Activated CD4-positive, alpha-beta T cell treated with anti-CD3 and anti-CD28 coated beads, Interleukin-2, amount 10 ng/mL, durations not matched to agents 24 days and 14 days (primary cell): ENCODE measurements at regions not wholly inside any gene's neighbourhood (a gene's known extent, or its start where the extent isn't known, plus 50 kb on each side); places are given as distances from the start of the nearest gene placed in this dataset.

Experiments used
- DNase-seq: peaks from one replicate; pipeline ENCODE4 v3.0.0; 2022
- H3K27ac Mint-ChIP-seq: one replicate; pipeline ENCODE4 v1.8.0; 2022; ENCODE audit warnings: mild to moderate bottlenecking, mixed read lengths
- H3K27me3 Mint-ChIP-seq: one replicate; pipeline ENCODE4 v1.8.0; 2022; ENCODE audit warnings: mixed read lengths
- H3K36me3 Mint-ChIP-seq: one replicate; pipeline ENCODE4 v1.8.0; 2022; ENCODE audit warnings: low read depth, mild to moderate bottlenecking, mixed read lengths
- H3K4me1 Mint-ChIP-seq: one replicate; pipeline ENCODE4 v1.8.0; 2021; ENCODE audit warnings: mixed read lengths
- H3K4me3 Mint-ChIP-seq: one replicate; pipeline ENCODE4 v1.8.0; 2022; ENCODE audit warnings: mild to moderate bottlenecking, moderate library complexity, mixed read lengths
- H3K9me3 Mint-ChIP-seq: one replicate; pipeline ENCODE4 v1.8.0; 2021; ENCODE audit warnings: mixed read lengths
- intact Hi-C: fragments of 100-400 bp; cut with micrococcal nuclease; formaldehyde crosslinking; loops from one replicate; pipeline ENCODE4 v1.15.1; 2023

DNA sequence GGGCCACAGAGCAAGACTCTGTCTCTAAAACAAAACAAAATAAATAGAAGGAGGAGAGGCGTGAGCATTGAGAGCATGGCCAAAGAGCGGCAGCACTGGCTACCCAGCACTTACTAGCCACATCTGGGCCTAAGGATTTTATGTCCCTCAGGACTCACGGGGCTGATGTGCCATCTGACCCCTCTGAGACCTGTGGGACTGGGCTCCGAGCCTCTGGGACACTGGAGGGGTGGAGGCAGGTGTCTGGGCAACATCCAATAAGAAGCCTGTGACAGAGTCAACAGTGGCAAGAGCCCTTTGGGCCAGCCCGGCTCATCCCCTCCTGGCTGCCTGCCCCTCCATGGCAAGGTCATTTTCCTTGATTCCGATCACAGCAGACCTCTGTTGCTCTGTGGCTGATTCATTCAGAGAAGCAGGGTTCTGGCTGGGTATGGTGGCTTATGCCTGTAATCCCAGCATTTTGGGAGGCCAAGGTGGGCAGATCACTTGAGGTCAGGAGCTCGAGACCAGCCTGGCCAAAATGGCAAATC, 60.7 kb downstream of the RRM2 start:
- no peak overlapping the region for H3K4me3 Mint-ChIP-seq
- no peak for DNase-seq
- no peaks in the 10 kb centered on the region for H3K4me1 Mint-ChIP-seq
- H3K27me3 Mint-ChIP-seq: no peaks in the 10 kb centered on the region
- H3K27ac Mint-ChIP-seq: no peak overlapping the region
- intact Hi-C loops: no loop called here
- peaks cover 36% of the 10 kb centered on the region for H3K36me3 Mint-ChIP-seq
- peaks cover 6% of the 10 kb centered on the region for H3K9me3 Mint-ChIP-seq

DNA sequence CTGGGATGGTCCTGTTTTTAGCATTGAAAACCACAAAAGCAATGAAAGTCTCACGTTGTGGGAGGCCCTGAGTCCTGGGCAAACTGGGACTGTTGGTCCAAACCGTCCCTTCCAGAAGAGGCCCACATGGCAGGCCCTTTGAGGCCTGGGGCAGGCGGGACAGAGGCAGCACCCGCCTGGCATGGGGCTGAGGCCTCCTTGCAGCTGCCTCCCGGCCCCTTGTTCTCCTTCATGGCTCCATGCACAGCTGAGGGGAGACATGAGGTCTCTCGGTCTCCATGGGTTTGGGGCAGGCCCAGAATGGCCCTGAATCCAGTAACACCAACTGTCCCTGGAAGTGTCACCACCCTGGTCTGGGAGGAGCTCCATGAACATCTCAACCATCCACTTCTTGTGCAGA, 61.9 kb downstream of the RRM2 start:
- H3K9me3 Mint-ChIP-seq: peaks cover 6% of the 10 kb centered on the region
- H3K4me3 Mint-ChIP-seq: no peak overlapping the region
- no peaks in the 10 kb centered on the region for H3K4me1 Mint-ChIP-seq
- H3K27me3 Mint-ChIP-seq: no peaks in the 10 kb centered on the region
- intact Hi-C loops: no loop called here
- no peak overlapping the region for H3K27ac Mint-ChIP-seq
- peaks cover 38% of the 10 kb centered on the region for H3K36me3 Mint-ChIP-seq
- no peak for DNase-seq

DNA sequence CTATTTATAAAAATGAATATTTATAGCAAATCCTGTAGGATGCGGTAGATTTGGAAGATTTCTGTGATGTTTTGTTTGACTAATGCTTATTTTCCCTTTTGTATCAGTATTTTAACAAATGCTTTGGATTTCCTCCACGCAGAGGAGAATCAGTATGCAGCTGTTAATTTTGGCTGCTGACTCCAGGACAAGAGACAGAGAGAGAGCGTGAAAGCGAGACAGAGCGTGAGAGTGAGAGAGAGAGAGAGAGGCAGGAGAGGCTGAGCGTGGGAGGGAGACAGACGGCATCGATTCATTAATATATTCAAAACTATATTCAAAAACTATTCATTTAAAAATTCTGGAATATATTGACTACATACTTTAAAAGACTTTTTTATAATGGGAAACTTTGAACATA, 62.5 kb downstream of the RRM2 start:
- intact Hi-C loops: no loop called here
- Mint-ChIP-seq H3K4me1 (no peaks in the 10 kb centered on the region), H3K27me3 (no peaks in the 10 kb centered on the region), H3K27ac (no peak overlapping the region), H3K9me3 (peaks cover 12% of the 10 kb centered on the region), H3K4me3 (no peak overlapping the region), H3K36me3 (peaks cover 41% of the 10 kb centered on the region)
- no peak for DNase-seq

DNA sequence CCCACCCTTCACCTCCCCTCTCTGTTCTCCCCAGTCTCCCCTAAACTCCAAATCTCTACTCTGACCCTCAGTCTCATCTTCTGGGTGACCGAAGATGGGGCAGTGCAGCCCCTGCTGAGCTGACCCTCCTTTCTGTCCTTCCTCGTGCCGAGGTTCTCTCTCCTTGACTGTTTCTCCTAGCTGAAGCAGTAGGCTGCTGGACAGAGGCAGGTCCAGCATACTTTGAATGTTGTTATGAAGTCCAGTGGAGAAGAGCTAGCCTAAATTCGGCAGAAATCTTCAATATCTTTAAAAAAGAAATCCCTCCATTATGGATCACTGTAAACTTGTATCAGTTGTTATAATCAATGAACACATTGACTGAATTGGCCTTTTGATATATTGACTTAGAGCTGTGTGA, 63.2 kb downstream of the RRM2 start:
- H3K27ac Mint-ChIP-seq: no peak overlapping the region
- no peak for DNase-seq
- H3K4me3 Mint-ChIP-seq: no peak overlapping the region
- H3K27me3 Mint-ChIP-seq: no peaks in the 10 kb centered on the region
- intact Hi-C loops: no loop called here
- H3K4me1 Mint-ChIP-seq: peaks cover 3% of the 10 kb centered on the region
- H3K36me3 Mint-ChIP-seq: peaks cover 44% of the 10 kb centered on the region
- peaks cover 18% of the 10 kb centered on the region for H3K9me3 Mint-ChIP-seq

DNA sequence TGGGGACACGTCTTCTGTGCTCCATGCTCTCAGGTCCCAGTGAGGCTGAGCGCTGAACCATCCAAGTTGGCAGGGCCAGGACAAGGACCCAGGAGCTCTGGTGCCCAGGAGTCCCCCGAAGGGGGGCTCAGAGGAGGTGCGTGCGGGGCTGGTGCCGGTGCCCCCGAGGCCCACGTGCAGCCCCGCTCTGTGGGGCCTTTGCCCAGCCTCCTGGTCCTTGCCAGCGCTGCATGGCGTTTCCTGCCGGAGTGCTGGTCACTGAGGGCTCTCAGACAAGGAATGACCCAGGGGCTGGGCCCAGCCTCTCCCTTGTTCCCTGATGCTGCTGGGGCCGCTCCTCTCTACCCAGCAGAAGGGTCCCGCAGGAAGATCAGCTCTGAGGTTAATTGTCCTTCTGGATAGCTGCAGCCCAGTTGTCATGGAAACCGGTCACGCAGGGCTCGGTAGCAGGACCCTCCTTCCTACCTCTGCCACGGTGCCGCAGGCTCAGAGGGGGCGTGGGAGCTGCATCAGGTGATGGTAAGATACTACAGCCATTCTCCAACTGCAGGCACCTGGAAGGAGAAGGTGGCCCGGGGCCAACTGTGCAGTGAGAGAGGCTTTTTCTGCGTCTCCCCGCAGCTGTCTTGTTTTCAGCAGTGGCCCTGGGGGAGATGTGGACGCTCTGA, 64.5 kb downstream of the RRM2 start:
- Mint-ChIP-seq H3K27ac (no peak overlapping the region), H3K9me3 (peaks cover 12% of the 10 kb centered on the region), H3K4me3 (no peak overlapping the region), H3K36me3 (peaks cover 35% of the 10 kb centered on the region), H3K27me3 (no peaks in the 10 kb centered on the region), H3K4me1 (peaks cover 3% of the 10 kb centered on the region)
- DNase-seq: no peak
- intact Hi-C loops: no loop called here

DNA sequence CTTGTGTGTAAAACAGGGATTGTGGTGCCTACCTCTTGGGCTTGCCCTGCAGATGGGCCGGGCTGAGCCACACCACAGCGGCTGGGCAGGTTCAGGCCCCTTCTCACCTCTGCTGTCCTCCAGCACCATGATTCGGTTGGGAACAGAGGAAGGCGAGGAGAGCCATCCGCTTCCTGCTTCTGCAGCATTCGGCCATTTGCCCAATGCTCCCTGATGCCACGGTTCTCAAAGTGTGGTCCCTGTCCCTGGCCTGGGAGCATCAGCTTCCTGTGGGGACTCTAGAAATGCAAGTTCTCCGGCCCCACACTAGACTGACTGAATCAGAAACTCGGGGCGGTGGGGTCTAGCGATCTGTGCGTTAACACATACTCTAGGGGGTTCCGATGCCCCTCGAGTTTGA, 65.1 kb downstream of the RRM2 start:
- no peak overlapping the region for H3K27ac Mint-ChIP-seq
- no peak overlapping the region for H3K4me3 Mint-ChIP-seq
- no peak for DNase-seq
- intact Hi-C loops: no loop called here
- H3K9me3 Mint-ChIP-seq: peaks cover 12% of the 10 kb centered on the region
- peaks cover 35% of the 10 kb centered on the region for H3K36me3 Mint-ChIP-seq
- H3K4me1 Mint-ChIP-seq: peaks cover 3% of the 10 kb centered on the region
- H3K27me3 Mint-ChIP-seq: no peaks in the 10 kb centered on the region

DNA sequence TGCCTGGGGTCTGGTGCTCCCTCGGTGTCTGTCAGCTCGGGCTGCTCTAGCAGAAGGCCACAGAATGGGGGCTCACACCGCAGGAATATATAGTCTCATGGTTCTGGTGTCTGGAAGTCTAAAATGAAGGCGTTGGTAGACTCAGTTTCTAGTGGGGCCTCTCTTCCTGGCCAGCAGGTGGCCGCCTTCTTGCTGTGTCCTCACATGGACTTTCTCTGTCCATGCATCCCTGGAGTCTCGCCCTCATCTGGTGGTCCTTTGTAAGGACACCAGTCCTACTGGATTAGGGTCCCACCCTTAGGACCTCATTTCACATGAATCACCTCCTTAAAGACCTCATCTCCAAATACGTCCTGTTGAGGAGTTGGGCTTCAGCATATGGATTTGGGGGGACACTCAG, 65.7 kb downstream of the RRM2 start:
- Mint-ChIP-seq H3K27ac (no peak overlapping the region), H3K9me3 (peaks cover 12% of the 10 kb centered on the region), H3K4me3 (no peak overlapping the region), H3K36me3 (peaks cover 35% of the 10 kb centered on the region), H3K27me3 (no peaks in the 10 kb centered on the region), H3K4me1 (peaks cover 3% of the 10 kb centered on the region)
- intact Hi-C loops: no loop called here
- DNase-seq: no peak

DNA sequence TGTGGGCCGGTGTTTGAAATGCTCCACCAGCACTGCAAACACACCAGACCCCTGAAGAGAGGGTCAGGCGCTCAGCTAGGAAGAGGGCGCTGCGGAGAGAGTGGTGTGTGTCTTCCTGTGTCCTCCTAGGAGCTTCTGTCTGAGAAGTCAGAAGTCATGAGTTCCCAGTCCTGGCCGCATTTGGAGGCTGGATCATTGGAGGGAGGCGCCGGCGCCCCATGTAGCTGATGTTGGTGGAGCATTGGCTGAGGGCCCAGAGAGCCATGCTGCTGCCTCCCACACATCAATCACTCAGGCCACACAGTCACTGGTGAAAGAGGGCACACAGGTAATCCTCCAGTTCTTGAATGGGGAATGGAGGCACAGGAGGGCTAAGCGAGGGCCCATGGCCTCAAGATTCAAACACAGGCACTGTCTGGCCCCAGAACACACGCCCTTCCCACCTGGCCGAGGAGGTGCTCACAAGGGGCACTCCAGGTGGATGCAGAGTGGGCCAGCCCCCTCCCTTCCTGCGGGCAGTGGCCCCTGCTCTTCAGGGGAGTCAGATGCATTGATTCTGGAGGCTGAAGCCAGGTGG, 66.3 kb downstream of the RRM2 start:
- DNase-seq: no peak
- H3K36me3 Mint-ChIP-seq: peaks cover 33% of the 10 kb centered on the region
- peaks cover 3% of the 10 kb centered on the region for H3K4me1 Mint-ChIP-seq
- no peak overlapping the region for H3K27ac Mint-ChIP-seq
- H3K4me3 Mint-ChIP-seq: no peak overlapping the region
- intact Hi-C loops: no loop called here
- H3K9me3 Mint-ChIP-seq: peaks cover 12% of the 10 kb centered on the region
- H3K27me3 Mint-ChIP-seq: no peaks in the 10 kb centered on the region

DNA sequence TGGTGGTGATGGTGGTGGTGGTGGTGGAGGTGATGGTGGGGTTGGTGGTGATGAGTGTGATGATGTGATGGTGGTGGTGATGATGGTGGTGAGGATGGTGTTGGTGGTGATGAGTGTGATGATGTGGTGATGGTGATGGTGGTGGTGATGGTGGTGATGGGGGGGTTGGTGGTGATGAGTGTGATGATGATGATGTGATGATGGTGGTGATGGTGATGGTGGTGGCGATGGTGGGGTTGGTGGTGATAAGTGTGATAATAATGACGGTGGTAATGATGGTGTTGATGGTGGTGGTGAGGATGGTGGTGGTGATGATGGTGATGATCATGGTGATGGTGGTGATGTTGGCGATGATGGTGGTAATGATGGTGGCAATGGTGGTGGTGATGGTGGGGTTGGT, 67.7 kb downstream of the RRM2 start:
- Mint-ChIP-seq H3K4me3 (no peak overlapping the region), H3K4me1 (peaks cover 3% of the 10 kb centered on the region), H3K9me3 (peaks cover 12% of the 10 kb centered on the region), H3K36me3 (peaks cover 29% of the 10 kb centered on the region), H3K27ac (no peak overlapping the region), H3K27me3 (no peaks in the 10 kb centered on the region)
- DNase-seq: no peak
- intact Hi-C loops: no loop called here

DNA sequence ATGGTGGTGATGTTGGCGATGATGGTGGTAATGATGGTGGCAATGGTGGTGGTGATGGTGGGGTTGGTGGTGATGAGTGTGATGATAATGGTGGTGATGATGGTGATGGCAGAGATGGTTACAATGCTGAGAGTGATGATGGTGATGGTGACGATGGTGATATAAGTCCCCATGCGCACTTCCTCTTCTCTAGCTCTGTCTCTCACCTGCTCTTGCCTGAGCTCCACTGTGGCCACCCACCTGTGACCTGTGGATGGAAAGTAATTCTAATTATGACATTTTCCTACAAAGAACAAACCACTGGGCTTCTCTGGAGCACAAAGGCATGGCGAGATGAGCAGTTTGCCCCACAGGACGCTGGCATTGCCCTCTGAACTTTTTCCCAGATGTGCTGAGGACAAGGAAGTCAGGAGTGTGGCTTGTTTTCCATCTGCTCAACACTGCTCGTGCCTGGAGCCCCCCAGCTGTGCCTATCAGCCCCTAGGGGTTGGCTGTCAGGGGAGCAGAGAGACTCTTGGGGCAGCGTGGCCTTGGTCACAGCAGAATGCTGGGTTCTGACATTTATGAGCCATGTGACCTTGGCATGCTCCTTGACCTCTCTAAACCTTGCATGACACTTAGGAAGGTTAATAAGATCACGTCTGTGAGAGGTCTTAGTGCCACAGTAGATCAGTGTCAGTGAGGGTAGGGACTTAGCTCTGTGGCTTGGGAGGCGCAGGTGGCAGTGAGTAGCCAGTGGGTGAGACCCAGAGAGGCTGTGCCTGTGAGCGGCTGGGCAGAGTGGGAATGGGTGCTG, 68.4 kb downstream of the RRM2 start:
- DNase-seq: no peak
- Mint-ChIP-seq H3K9me3 (peaks cover 12% of the 10 kb centered on the region), H3K36me3 (peaks cover 31% of the 10 kb centered on the region), H3K27ac (no peak overlapping the region), H3K27me3 (no peaks in the 10 kb centered on the region), H3K4me3 (no peak overlapping the region), H3K4me1 (peaks cover 3% of the 10 kb centered on the region)
- intact Hi-C loops: no loop called here

DNA sequence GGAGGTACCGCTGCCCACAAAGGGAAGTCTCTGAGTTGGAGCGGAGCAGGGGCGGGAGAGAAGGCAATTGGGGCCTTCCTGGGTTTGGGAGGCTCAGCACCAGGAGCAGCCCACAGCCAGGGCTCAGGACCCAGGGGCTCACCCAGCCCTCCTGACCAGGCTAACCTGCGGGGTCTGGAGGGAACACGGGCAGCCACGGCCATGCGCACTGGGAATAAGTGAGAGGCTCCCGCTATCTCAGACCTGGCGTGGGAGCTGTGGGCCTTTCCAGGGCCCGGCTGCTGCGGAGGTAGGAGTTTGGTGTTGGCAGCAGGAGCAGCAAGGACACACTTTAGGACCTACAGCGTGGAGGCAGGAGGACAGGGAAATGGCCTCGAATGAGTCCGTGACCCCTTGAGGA, 69.0 kb downstream of the RRM2 start:
- H3K27ac Mint-ChIP-seq: no peak overlapping the region
- peaks cover 12% of the 10 kb centered on the region for H3K9me3 Mint-ChIP-seq
- peaks cover 3% of the 10 kb centered on the region for H3K4me1 Mint-ChIP-seq
- no peaks in the 10 kb centered on the region for H3K27me3 Mint-ChIP-seq
- DNase-seq: no peak
- H3K36me3 Mint-ChIP-seq: peaks cover 28% of the 10 kb centered on the region
- intact Hi-C loops: no loop called here
- H3K4me3 Mint-ChIP-seq: no peak overlapping the region

DNA sequence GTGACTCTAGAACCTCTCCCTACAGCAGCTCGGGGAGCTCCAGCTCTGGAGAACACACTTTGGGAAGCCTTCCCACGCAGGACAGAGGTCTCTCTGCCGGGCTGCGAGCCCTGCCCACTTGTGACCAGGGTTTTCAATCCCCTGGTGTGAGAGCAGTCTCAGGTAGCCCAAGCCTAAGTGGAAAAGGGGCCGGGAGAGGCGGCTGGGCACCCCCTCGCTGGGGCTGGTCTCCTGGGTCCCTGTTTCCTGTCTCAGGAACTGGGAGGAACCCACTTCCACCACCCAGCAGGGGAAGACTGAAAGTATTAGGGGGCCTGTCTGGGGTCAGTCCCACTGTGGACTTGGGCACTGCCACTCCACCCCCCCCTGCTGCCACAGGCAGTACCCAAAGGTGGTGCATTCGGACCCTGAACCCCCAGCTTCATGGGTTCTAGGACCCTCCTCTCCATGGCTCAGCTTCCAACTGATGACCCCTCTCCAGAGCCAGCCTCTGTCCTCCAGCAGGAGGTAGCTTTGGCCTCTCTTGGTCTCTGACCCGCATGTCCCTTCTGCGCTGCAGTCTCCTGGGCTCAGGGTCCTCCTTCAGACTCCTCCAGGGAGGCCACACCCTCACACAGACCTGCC, 70.0 kb downstream of the RRM2 start:
- Mint-ChIP-seq H3K36me3 (peaks cover 28% of the 10 kb centered on the region), H3K27me3 (no peaks in the 10 kb centered on the region), H3K9me3 (peaks cover 12% of the 10 kb centered on the region), H3K27ac (no peak overlapping the region), H3K4me1 (peaks cover 3% of the 10 kb centered on the region), H3K4me3 (no peak overlapping the region)
- intact Hi-C loops: no loop called here
- DNase-seq: no peak

DNA sequence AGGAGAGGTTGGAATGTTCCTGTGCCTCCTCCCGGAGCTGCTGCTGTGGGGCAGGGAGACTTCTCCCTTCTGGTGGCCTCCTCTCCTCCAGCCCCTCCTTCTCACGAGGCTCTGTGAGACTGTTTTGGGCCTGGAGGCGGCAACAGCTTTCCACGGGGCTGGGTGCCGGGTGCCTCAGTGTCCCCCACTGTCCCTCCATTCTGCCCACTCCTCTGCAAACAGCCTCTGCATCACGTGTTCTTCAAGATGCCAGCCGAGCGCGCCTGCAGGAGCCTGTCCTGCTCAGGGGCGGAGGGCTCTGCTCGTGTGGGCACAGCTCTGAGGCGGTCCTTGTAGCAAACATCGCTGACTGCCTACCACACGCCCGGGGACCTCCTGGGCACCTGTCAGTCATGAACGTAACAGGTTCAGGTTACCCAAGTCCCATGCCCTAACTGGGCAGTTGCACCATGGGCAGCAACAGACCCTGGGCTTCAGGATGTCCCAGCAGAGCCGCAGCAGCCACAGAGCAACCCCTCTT, 70.8 kb downstream of the RRM2 start:
- Mint-ChIP-seq H3K27me3 (no peaks in the 10 kb centered on the region), H3K4me1 (peaks cover 3% of the 10 kb centered on the region), H3K36me3 (peaks cover 25% of the 10 kb centered on the region), H3K9me3 (peaks cover 12% of the 10 kb centered on the region), H3K27ac (no peak overlapping the region), H3K4me3 (no peak overlapping the region)
- DNase-seq: no peak
- intact Hi-C loops: no loop called here
